Karpas-422 (cell line): ENCODE measurements at regions not wholly inside any gene's neighbourhood (a gene's known extent, or its start where the extent isn't known, plus 50 kb on each side); places are given as distances from the start of the nearest gene placed in this dataset.
"Not testable (repeated sequence)": the region's sequence is repeated elsewhere in the genome, so short reads cannot be mapped to it uniquely, and the experiment has no call there.

Experiments
- DNase-seq: peaks from one replicate; pipeline ENCODE4 v3.0.0-alpha.2; 2015
- H2AFZ ChIP-seq: fragments of 200-600 bp; sonication (generic); 2 replicates; pipeline ENCODE4 v1.6.1; 2014; ENCODE audit warnings: antibody characterized with exemption, low read length, mixed read lengths
- H3K27ac ChIP-seq: fragments of 200-600 bp; sonication (generic); 2 replicates; pipeline ENCODE4 v1.5.1; 2014; ENCODE audit warnings: mild to moderate bottlenecking, low read length, moderate library complexity
- H3K27me3 ChIP-seq: fragments of 200-600 bp; sonication (generic); 2 replicates; pipeline ENCODE4 v1.6.1; 2014; ENCODE audit warnings: low read length, mixed read lengths
- H3K36me3 ChIP-seq: fragments of 200-600 bp; sonication (generic); 2 replicates; pipeline ENCODE4 v1.6.1; 2014; ENCODE audit warnings: low read length, mixed read lengths; ENCODE audit not compliant: insufficient read depth
- H3K4me1 ChIP-seq: fragments of 200-600 bp; sonication (generic); 2 replicates; pipeline ENCODE4 v1.6.1; 2014; ENCODE audit warnings: mild to moderate bottlenecking, low read length, mixed read lengths
- H3K4me2 ChIP-seq: fragments of 200-600 bp; sonication (generic); 2 replicates; pipeline ENCODE4 v1.6.1; 2014; ENCODE audit warnings: low read length, low read depth, mild to moderate bottlenecking; ENCODE audit not compliant: poor library complexity, severe bottlenecking
- H3K4me3 ChIP-seq: fragments of 200-600 bp; sonication (generic); 2 replicates; pipeline ENCODE4 v1.5.1; 2014; ENCODE audit warnings: mild to moderate bottlenecking, antibody characterized with exemption, low read length, mixed read lengths
- H3K79me2 ChIP-seq: fragments of 200-600 bp; sonication (generic); 2 replicates; pipeline ENCODE4 v1.6.1; 2014; ENCODE audit warnings: mild to moderate bottlenecking, low read length, mixed read lengths
- H3K9ac ChIP-seq: fragments of 200-600 bp; sonication (generic); 2 replicates; pipeline ENCODE4 v1.6.0; 2014; ENCODE audit warnings: low read length
- H3K9me2 ChIP-seq: fragments of 200-600 bp; sonication (generic), shearing (Covaris generic); replicated peaks from 2 replicates; pipeline ENCODE4 v1.6.0; 2014; ENCODE audit warnings: mild to moderate bottlenecking, low read length, moderate library complexity; ENCODE audit not compliant: insufficient read depth
- H3K9me3 ChIP-seq: fragments of 300-700, 200-600 bp; sonication (generic); 2 replicates; pipeline ENCODE4 v1.6.1; 2014; ENCODE audit warnings: low read length, mixed read lengths
- H4K20me1 ChIP-seq: fragments of 200-600 bp; sonication (generic); 2 replicates; pipeline ENCODE4 v1.6.1; 2014; ENCODE audit warnings: mild to moderate bottlenecking, antibody characterized with exemption, low read length, low read depth; ENCODE audit not compliant: insufficient read depth

- no peak for DNase-seq
- Histone ChIP-seq H3K79me2 (no peaks in the 10 kb centered on the region), H3K9ac (no peak overlapping the region), H4K20me1 (no peaks in the 10 kb centered on the region), H3K9me3 (peaks cover 10% of the 10 kb centered on the region), H3K36me3 (no peaks in the 10 kb centered on the region), H2AFZ (no peak overlapping the region), H3K9me2 (no peaks in the 10 kb centered on the region), H3K4me1 (no peaks in the 10 kb centered on the region), H3K27me3 (no peaks in the 10 kb centered on the region), H3K4me3 (no peak overlapping the region), H3K4me2 (no peak overlapping the region), H3K27ac (no peak overlapping the region)
Measured at GRCh38 chr11:23314162-23314561, 453.9 kb upstream of the CCDC179 start.

GRCh38 chr11:23315286-23315685 lies 455.0 kb upstream of the CCDC179 start:
- Histone ChIP-seq H3K79me2 (no peaks in the 10 kb centered on the region), H3K9me2 (no peaks in the 10 kb centered on the region), H4K20me1 (no peaks in the 10 kb centered on the region), H3K4me3 (no peak overlapping the region), H3K27me3 (no peaks in the 10 kb centered on the region), H3K9me3 (peaks cover 13% of the 10 kb centered on the region), H2AFZ (no peak overlapping the region), H3K4me2 (no peak overlapping the region), H3K36me3 (no peaks in the 10 kb centered on the region), H3K27ac (no peak overlapping the region), H3K9ac (no peak overlapping the region), H3K4me1 (no peaks in the 10 kb centered on the region)
- DNase-seq, result no peak

GRCh38 chr11:23317816-23318215 lies 457.5 kb upstream of the CCDC179 start:
- H4K20me1 ChIP-seq, result no peaks in the 10 kb centered on the region
- no peaks in the 10 kb centered on the region for H3K9me2 ChIP-seq
- no peaks in the 10 kb centered on the region for H3K36me3 ChIP-seq
- no peak overlapping the region for H3K4me3 ChIP-seq
- no peak overlapping the region for H3K27ac ChIP-seq
- no peak overlapping the region for H2AFZ ChIP-seq
- H3K9me3 ChIP-seq, result peaks cover 15% of the 10 kb centered on the region
- H3K79me2 ChIP-seq, result no peaks in the 10 kb centered on the region
- H3K27me3 ChIP-seq, result no peaks in the 10 kb centered on the region
- no peak for DNase-seq
- no peak overlapping the region for H3K4me2 ChIP-seq
- no peaks in the 10 kb centered on the region for H3K4me1 ChIP-seq
- H3K9ac ChIP-seq, result no peak overlapping the region

- H3K36me3 ChIP-seq, result no peaks in the 10 kb centered on the region
- H4K20me1 ChIP-seq, result no peaks in the 10 kb centered on the region
- H3K4me3 ChIP-seq, result no peak overlapping the region
- H3K4me1 ChIP-seq, result no peaks in the 10 kb centered on the region
- no peak overlapping the region for H3K27ac ChIP-seq
- peaks cover 12% of the 10 kb centered on the region for H3K9me3 ChIP-seq
- no peak overlapping the region for H3K4me2 ChIP-seq
- H3K79me2 ChIP-seq, result no peaks in the 10 kb centered on the region
- H3K9me2 ChIP-seq, result no peaks in the 10 kb centered on the region
- DNase-seq, result no peak
- no peaks in the 10 kb centered on the region for H3K27me3 ChIP-seq
- no peak overlapping the region for H3K9ac ChIP-seq
- H2AFZ ChIP-seq, result no peak overlapping the region
Measured at GRCh38 chr11:23318670-23319069, 458.4 kb upstream of the CCDC179 start.

- Histone ChIP-seq H3K36me3 (no peaks in the 10 kb centered on the region), H4K20me1 (no peaks in the 10 kb centered on the region), H3K79me2 (no peaks in the 10 kb centered on the region), H3K4me2 (no peak overlapping the region), H3K4me1 (no peaks in the 10 kb centered on the region), H3K27ac (no peak overlapping the region), H3K27me3 (no peaks in the 10 kb centered on the region), H3K9ac (no peak overlapping the region), H3K4me3 (no peak overlapping the region), H2AFZ (no peak overlapping the region), H3K9me2 (no peaks in the 10 kb centered on the region), H3K9me3 (peaks cover 9% of the 10 kb centered on the region)
- no peak for DNase-seq
Measured at GRCh38 chr11:23320131-23320530, 459.9 kb upstream of the CCDC179 start.

- not testable (repeated sequence) for H3K9me2 ChIP-seq, DNase-seq, H4K20me1 ChIP-seq, H3K4me3 ChIP-seq, H3K4me2 ChIP-seq, H3K27ac ChIP-seq, H3K9ac ChIP-seq, H3K27me3 ChIP-seq, H3K4me1 ChIP-seq, H3K79me2 ChIP-seq, H2AFZ ChIP-seq, H3K36me3 ChIP-seq
- peaks cover 24% of the 10 kb centered on the region for H3K9me3 ChIP-seq
Measured at GRCh38 chr11:23335586-23335985, 475.3 kb upstream of the CCDC179 start.

- H3K4me1 ChIP-seq, result no peaks in the 10 kb centered on the region
- H3K36me3 ChIP-seq, result no peaks in the 10 kb centered on the region
- H3K9me3 ChIP-seq, result peaks cover 25% of the 10 kb centered on the region
- H3K9ac ChIP-seq, result no peak overlapping the region
- no peaks in the 10 kb centered on the region for H4K20me1 ChIP-seq
- H3K4me3 ChIP-seq, result no peak overlapping the region
- DNase-seq, result no peak
- no peaks in the 10 kb centered on the region for H3K9me2 ChIP-seq
- no peak overlapping the region for H3K27ac ChIP-seq
- no peak overlapping the region for H2AFZ ChIP-seq
- no peaks in the 10 kb centered on the region for H3K27me3 ChIP-seq
- H3K79me2 ChIP-seq, result no peaks in the 10 kb centered on the region
- H3K4me2 ChIP-seq, result no peak overlapping the region
Measured at GRCh38 chr11:23336961-23337360, 476.7 kb upstream of the CCDC179 start.

GRCh38 chr11:23353611-23354010 lies 493.3 kb upstream of the CCDC179 start:
- no peak overlapping the region for H3K4me2 ChIP-seq
- no peak overlapping the region for H3K4me3 ChIP-seq
- no peaks in the 10 kb centered on the region for H3K79me2 ChIP-seq
- no peaks in the 10 kb centered on the region for H4K20me1 ChIP-seq
- no peaks in the 10 kb centered on the region for H3K4me1 ChIP-seq
- H3K9me2 ChIP-seq, result no peaks in the 10 kb centered on the region
- no peak for DNase-seq
- H3K36me3 ChIP-seq, result no peaks in the 10 kb centered on the region
- no peak overlapping the region for H3K9ac ChIP-seq
- peaks cover 37% of the 10 kb centered on the region for H3K9me3 ChIP-seq
- H3K27me3 ChIP-seq, result no peaks in the 10 kb centered on the region
- H3K27ac ChIP-seq, result no peak overlapping the region
- H2AFZ ChIP-seq, result no peak overlapping the region

GRCh38 chr11:23359297-23359696 lies 499.0 kb upstream of the CCDC179 start:
- H3K27ac ChIP-seq, result no peak overlapping the region
- no peaks in the 10 kb centered on the region for H3K36me3 ChIP-seq
- no peaks in the 10 kb centered on the region for H4K20me1 ChIP-seq
- H2AFZ ChIP-seq, result no peak overlapping the region
- no peak overlapping the region for H3K9ac ChIP-seq
- H3K79me2 ChIP-seq, result no peaks in the 10 kb centered on the region
- peaks cover 24% of the 10 kb centered on the region for H3K9me3 ChIP-seq
- no peak overlapping the region for H3K4me2 ChIP-seq
- DNase-seq, result no peak
- no peaks in the 10 kb centered on the region for H3K4me1 ChIP-seq
- H3K9me2 ChIP-seq, result no peaks in the 10 kb centered on the region
- no peaks in the 10 kb centered on the region for H3K27me3 ChIP-seq
- no peak overlapping the region for H3K4me3 ChIP-seq
